Hepatocyte (in vitro differentiated cells): ENCODE measurements at regions not wholly inside any gene's neighbourhood (a gene's known extent, or its start where the extent isn't known, plus 50 kb on each side); places are given as distances from the start of the nearest gene placed in this dataset.

Experiments used
- DNase-seq: peaks from one replicate; pipeline ENCODE4 v3.0.0-alpha.2; 2016; ENCODE audit warnings: low spot score
- H2AFZ ChIP-seq: fragments of 200-600 bp; sonication (generic); 2 replicates; pipeline ENCODE4 v1.6.0; 2016; ENCODE audit warnings: antibody characterized with exemption, mild to moderate bottlenecking
- H3K27ac ChIP-seq: fragments of 200-600 bp; sonication (generic); 2 replicates; pipeline ENCODE4 v1.5.1; 2016; ENCODE audit warnings: mild to moderate bottlenecking
- H3K27me3 ChIP-seq: fragments of 200-600 bp; sonication (generic); 2 replicates; pipeline ENCODE4 v1.6.1; 2016
- H3K36me3 ChIP-seq: fragments of 200-600 bp; sonication (generic); replicated peaks from 2 replicates; pipeline ENCODE4 v1.5.1; 2016; ENCODE audit warnings: low read depth; ENCODE audit not compliant: insufficient read depth
- H3K4me1 ChIP-seq: fragments of 200-600 bp; sonication (generic); 2 replicates; pipeline ENCODE4 v1.5.1; 2016; ENCODE audit warnings: mild to moderate bottlenecking, moderate library complexity; ENCODE audit not compliant: insufficient read depth
- H3K4me2 ChIP-seq: fragments of 200-600 bp; sonication (generic); 2 replicates; pipeline ENCODE4 v1.6.0; 2016
- H3K4me3 ChIP-seq: fragments of 200-600 bp; sonication (generic); 2 replicates; pipeline ENCODE4 v1.5.1; 2016; ENCODE audit warnings: mild to moderate bottlenecking
- H3K79me2 ChIP-seq: fragments of 200-600 bp; sonication (generic); 2 replicates; pipeline ENCODE4 v1.6.0; 2017; ENCODE audit warnings: mild to moderate bottlenecking
- H3K9me2 ChIP-seq: fragments of 200-600 bp; sonication (generic); replicated peaks from 2 replicates; pipeline ENCODE4 v1.6.0; 2017; ENCODE audit warnings: mild to moderate bottlenecking; ENCODE audit not compliant: insufficient read depth
- H3K9me3 ChIP-seq: fragments of 200-600 bp; sonication (generic); 2 replicates; pipeline ENCODE4 v1.5.1; 2016; ENCODE audit warnings: low read depth, mild to moderate bottlenecking
- H4K20me1 ChIP-seq: fragments of 200-600 bp; sonication (generic); 2 replicates; pipeline ENCODE4 v1.6.0; 2016; ENCODE audit warnings: mild to moderate bottlenecking; ENCODE audit not compliant: insufficient read depth, poor library complexity, severe bottlenecking
- EZH2 ChIP-seq: fragments of 200-600 bp; sonication (generic); IDR thresholded peaks from 2 replicates; pipeline ENCODE4 v1.6.1; 2016; ENCODE audit warnings: antibody characterized with exemption, mild to moderate bottlenecking, borderline replicate concordance
- EZH2phosphoT487 ChIP-seq: fragments of 200-600 bp; sonication (generic); IDR thresholded peaks from one replicate; pipeline ENCODE4 v1.6.1; 2018; ENCODE audit warnings: antibody characterized with exemption, mild to moderate bottlenecking, low read depth, moderate library complexity; ENCODE audit not compliant: unreplicated experiment, severe bottlenecking
- WGBS: methylation state at CpG from one replicate; pipeline ENCODE4 v1.1.6; 2016; ENCODE audit warnings: low lambda C conversion rate; ENCODE audit errors: missing lambda C conversion rate; 5-methylcytosine and 5-hydroxymethylcytosine counted together
- TF ChIP-seq, protein P1 (sequence below): fragments of 200-600 bp; sonication (generic); IDR thresholded peaks from 2 replicates; pipeline ENCODE4 v1.5.1; 2016; ENCODE audit warnings: antibody characterized with exemption, mild to moderate bottlenecking; ENCODE audit not compliant: poor library complexity

GRCh38 chr21:19239696-19240095, 836.1 kb upstream of the TMPRSS15 start:
- no peaks in the 10 kb centered on the region for H3K4me1 ChIP-seq
- no peak overlapping the region for H3K4me2 ChIP-seq
- H3K9me2 ChIP-seq, result no peaks in the 10 kb centered on the region
- H3K9me3 ChIP-seq, result no peaks in the 10 kb centered on the region
- 43% methylated on average over 1 of the region's 1 CpG for WGBS
- H3K79me2 ChIP-seq, result no peaks in the 10 kb centered on the region
- DNase-seq, result no peak
- no peak overlapping the region for H3K27ac ChIP-seq
- no peaks in the 10 kb centered on the region for H3K27me3 ChIP-seq
- H3K36me3 ChIP-seq, result no peaks in the 10 kb centered on the region
- H4K20me1 ChIP-seq, result no peaks in the 10 kb centered on the region
- no peak overlapping the region for H3K4me3 ChIP-seq
- TF ChIP-seq EZH2 (no peak), EZH2phosphoT487 (no peak)
- TF ChIP-seq, protein P1, sequence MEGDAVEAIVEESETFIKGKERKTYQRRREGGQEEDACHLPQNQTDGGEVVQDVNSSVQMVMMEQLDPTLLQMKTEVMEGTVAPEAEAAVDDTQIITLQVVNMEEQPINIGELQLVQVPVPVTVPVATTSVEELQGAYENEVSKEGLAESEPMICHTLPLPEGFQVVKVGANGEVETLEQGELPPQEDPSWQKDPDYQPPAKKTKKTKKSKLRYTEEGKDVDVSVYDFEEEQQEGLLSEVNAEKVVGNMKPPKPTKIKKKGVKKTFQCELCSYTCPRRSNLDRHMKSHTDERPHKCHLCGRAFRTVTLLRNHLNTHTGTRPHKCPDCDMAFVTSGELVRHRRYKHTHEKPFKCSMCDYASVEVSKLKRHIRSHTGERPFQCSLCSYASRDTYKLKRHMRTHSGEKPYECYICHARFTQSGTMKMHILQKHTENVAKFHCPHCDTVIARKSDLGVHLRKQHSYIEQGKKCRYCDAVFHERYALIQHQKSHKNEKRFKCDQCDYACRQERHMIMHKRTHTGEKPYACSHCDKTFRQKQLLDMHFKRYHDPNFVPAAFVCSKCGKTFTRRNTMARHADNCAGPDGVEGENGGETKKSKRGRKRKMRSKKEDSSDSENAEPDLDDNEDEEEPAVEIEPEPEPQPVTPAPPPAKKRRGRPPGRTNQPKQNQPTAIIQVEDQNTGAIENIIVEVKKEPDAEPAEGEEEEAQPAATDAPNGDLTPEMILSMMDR, result no peak
- no peak overlapping the region for H2AFZ ChIP-seq

- no peak overlapping the region for H3K27ac ChIP-seq
- no peaks in the 10 kb centered on the region for H3K9me3 ChIP-seq
- H3K4me3 ChIP-seq, result no peak overlapping the region
- DNase-seq, result no peak
- WGBS, result 96% methylated on average over 28 of the region's 28 CpGs
- TF ChIP-seq, protein P1, result no peak
- no peak for TF ChIP-seq EZH2
- no peak for TF ChIP-seq EZH2phosphoT487
- no peaks in the 10 kb centered on the region for H3K79me2 ChIP-seq
- H3K4me2 ChIP-seq, result no peak overlapping the region
- no peak overlapping the region for H2AFZ ChIP-seq
- no peaks in the 10 kb centered on the region for H3K36me3 ChIP-seq
- no peaks in the 10 kb centered on the region for H3K9me2 ChIP-seq
- H3K4me1 ChIP-seq, result no peaks in the 10 kb centered on the region
- H3K27me3 ChIP-seq, result no peaks in the 10 kb centered on the region
- H4K20me1 ChIP-seq, result no peaks in the 10 kb centered on the region
These were observed 841.1 kb upstream of the TMPRSS15 start for GRCh38 chr21:19244502-19245187.

DNA sequence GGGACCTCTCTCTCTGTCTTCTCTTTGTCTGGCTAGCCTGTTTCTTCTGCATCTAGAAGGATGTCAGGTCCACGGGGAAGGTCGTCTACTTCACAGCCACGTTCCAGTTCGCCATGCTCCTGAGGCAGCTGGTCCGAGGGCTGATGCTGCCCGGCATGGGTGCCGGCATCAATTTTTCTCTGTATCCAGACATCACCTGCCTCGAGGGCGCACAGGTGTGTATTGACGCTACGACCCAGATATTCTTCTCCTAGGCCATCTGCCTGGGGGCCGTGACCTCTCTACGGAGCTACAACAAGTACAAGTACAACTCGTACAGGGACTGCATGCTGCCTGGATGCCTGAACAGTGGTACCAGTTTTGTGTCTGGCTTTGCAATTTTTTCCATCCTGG, 841.6 kb upstream of the TMPRSS15 start:
- Histone ChIP-seq H3K9me2 (no peaks in the 10 kb centered on the region), H3K4me1 (no peaks in the 10 kb centered on the region), H3K27ac (no peak overlapping the region), H3K4me2 (no peak overlapping the region), H3K36me3 (no peaks in the 10 kb centered on the region), H3K4me3 (no peak overlapping the region), H3K27me3 (no peaks in the 10 kb centered on the region), H3K9me3 (no peaks in the 10 kb centered on the region), H4K20me1 (no peaks in the 10 kb centered on the region), H2AFZ (no peak overlapping the region), H3K79me2 (no peaks in the 10 kb centered on the region)
- TF ChIP-seq, protein P1, result no peak
- TF ChIP-seq EZH2 (no peak), EZH2phosphoT487 (no peak)
- DNase-seq, result no peak
- 98% methylated on average over 14 of the region's 14 CpGs for WGBS

- TF ChIP-seq EZH2phosphoT487, result no peak
- no peak for TF ChIP-seq EZH2
- TF ChIP-seq, protein P1, result no peak
- H3K4me3 ChIP-seq, result no peak overlapping the region
- no peaks in the 10 kb centered on the region for H4K20me1 ChIP-seq
- H3K79me2 ChIP-seq, result no peaks in the 10 kb centered on the region
- WGBS, result 96% methylated on average over 20 of the region's 20 CpGs
- no peaks in the 10 kb centered on the region for H3K4me1 ChIP-seq
- H2AFZ ChIP-seq, result no peak overlapping the region
- H3K36me3 ChIP-seq, result no peaks in the 10 kb centered on the region
- no peaks in the 10 kb centered on the region for H3K9me2 ChIP-seq
- H3K4me2 ChIP-seq, result no peak overlapping the region
- H3K27ac ChIP-seq, result no peak overlapping the region
- DNase-seq, result no peak
- H3K9me3 ChIP-seq, result no peaks in the 10 kb centered on the region
- H3K27me3 ChIP-seq, result no peaks in the 10 kb centered on the region
These were observed 842.4 kb upstream of the TMPRSS15 start for GRCh38 chr21:19246018-19246417.
